ENCODE measurements at regions not wholly inside any gene's neighbourhood (a gene's known extent, or its start where the extent isn't known, plus 50 kb on each side); places are given as distances from the start of the nearest gene placed in this dataset.
A peak's percentile ranks its signal among the peaks of the same experiment; 100 is the strongest.

DNA sequence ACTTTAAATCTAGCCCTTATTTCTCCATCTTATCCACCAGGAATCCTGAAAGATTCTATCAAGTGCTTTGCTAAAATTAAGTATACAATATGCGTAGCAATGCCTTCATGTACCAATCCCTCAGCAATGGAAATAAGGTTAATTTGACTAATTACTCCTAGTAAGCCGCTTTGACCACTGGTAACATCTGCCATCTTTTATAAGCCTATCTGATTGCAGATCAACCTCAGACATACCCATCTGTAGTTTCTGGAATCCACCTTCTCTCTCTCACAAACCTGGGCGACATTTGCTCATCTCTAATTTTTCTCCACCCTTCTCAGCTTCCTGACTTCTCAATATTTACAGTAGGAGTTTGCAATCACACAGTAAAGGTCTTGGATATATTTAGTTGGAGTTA is 138.8 kb upstream of the CRHR1 start:
- ATAC-seq (replicated peaks) (no peak), DNase-seq (no peak)
- Mint-ChIP-seq H3K4me3 (no peak overlapping the region), H3K27me3 (peaks cover 0 to 10% of the 10 kb centered on the region in 2 donors), H3K36me3 (ENCODE audit: insufficient read depth) (peaks cover under 1% of the 10 kb centered on the region), H3K27ac (no peak overlapping the region), H3K9me3 (no peaks in the 10 kb centered on the region), H3K4me1 (ENCODE audit: low read depth in 2 of 2) (peaks cover 8 to 10% of the 10 kb centered on the region in 2 donors)

DNA sequence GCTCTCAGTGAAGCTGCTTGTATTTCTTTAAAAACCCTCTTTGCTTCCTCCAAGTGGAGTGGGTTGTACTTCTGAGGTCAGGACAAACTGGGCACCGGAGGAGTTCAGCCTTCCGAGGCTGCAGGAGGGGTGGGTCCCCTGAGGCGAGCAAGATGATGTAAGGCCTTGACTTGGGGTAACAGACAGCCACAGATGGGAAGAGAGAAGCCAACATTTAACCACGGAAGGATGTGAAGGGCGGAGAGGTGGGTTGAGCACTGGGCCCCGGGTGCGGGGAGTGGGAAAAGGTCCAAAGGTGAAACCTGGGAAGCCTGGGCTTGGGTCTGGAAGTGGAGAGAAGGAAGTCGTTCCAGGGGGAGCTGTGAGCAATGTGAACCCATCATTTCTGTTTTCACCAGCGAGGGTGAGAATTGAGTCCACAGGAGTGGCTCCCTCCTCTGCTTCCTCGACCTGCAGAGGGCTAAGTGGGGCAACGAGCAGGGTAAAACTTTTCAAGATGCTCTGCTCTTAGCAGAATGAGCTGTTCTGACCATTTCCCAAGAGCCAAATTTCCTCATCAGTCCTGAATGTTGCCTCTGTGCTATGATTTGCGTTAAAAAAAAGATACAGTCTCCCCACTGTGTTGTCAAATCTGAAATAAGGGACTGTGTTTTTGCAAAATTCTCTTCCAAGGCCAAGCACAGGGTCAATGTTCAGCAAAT is 137.7 kb upstream of the CRHR1 start:
- Mint-ChIP-seq H3K4me3 (peak overlapping the region in 1 of 2 donors; percentile 13), H3K4me1 (ENCODE audit: low read depth in 2 of 2) (peaks cover 6 to 7% of the 10 kb centered on the region in 2 donors), H3K9me3 (no peaks in the 10 kb centered on the region), H3K27me3 (peaks cover 0 to 10% of the 10 kb centered on the region in 2 donors), H3K27ac (peak overlapping the region; percentile 62 to 90), H3K36me3 (ENCODE audit: insufficient read depth) (no peaks in the 10 kb centered on the region)
- ATAC-seq (replicated peaks) (no peak), DNase-seq (no peak)

DNA sequence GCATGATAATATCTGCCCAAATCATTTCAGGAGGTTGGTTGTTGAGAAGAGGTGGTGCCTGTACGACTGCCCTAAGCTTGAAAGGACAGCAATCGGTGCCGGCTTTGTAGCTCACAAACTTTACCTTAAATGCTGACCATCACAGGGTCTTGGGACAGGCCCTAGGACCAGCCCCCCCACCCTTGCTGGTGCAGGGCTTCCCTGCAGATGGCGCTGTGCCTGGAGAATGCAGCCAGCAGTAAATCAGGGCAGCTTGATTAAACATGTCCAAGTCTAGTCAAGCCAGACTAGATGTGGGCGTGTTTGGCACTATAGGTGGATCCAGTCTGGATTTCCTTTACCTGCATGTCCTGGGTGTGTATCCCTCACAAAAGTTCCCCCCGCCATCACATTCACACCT is 135.5 kb upstream of the CRHR1 start:
- H3K27me3 Mint-ChIP-seq: peaks cover 0 to 10% of the 10 kb centered on the region in 2 donors
- ATAC-seq (replicated peaks): no peak
- no peak overlapping the region for H3K4me3 Mint-ChIP-seq
- H3K4me1 Mint-ChIP-seq (ENCODE audit: low read depth in 2 of 2): peaks cover 6 to 7% of the 10 kb centered on the region in 2 donors
- no peaks in the 10 kb centered on the region for H3K9me3 Mint-ChIP-seq
- DNase-seq: no peak
- no peaks in the 10 kb centered on the region for H3K36me3 Mint-ChIP-seq (ENCODE audit: insufficient read depth)
- H3K27ac Mint-ChIP-seq: no peak overlapping the region

DNA sequence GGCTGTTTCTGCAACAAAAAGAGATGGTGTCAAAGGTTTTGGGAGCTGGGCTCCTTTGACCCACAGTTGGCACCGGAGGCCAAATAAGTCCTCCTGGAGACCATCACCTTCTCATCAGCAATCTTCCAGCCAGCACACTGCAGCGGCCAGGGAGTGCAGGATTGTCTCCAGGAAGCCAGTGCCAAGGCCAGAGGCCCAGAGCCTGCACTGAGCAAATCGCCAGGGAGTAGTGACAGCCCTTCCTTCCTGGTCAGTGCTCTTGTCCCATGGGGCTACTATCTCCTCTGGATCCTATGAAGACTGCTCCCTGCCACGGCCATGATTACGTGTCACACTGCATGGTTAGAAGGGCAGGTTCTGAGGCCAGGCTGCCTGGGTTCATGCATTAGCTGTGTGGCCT is 134.3 kb upstream of the CRHR1 start:
- no peak overlapping the region for H3K27ac Mint-ChIP-seq

DNA sequence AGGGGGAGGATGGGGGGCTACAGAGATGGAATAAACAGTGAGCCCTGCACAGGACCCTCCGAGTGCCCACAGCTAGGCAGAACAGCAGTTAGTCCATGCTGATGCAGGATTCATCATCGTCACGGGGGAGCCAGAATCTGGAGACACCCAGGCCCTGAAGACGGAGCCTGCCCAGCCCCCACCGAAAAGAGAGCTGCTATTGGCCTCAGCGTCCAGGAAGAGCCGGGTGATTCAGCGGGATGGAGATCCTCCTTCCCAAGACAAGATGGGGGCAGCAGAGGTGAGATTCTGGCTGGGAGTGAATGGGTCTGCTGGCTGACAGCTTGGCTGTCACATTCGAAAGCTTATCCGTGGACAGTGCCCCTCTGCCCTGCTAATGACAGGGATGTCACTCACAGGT is 133.6 kb upstream of the CRHR1 start:
- Mint-ChIP-seq H3K27ac (no peak overlapping the region), H3K4me1 (ENCODE audit: low read depth in 2 of 2) (peaks cover 6 to 7% of the 10 kb centered on the region in 2 donors), H3K27me3 (peaks cover 4 to 22% of the 10 kb centered on the region in 2 donors), H3K4me3 (no peak overlapping the region), H3K36me3 (ENCODE audit: insufficient read depth) (no peaks in the 10 kb centered on the region), H3K9me3 (no peaks in the 10 kb centered on the region)
- no peak for ATAC-seq (replicated peaks)
- no peak for DNase-seq

More for the DNA sequence above, 134.3 kb upstream of the CRHR1 start:
- DNase-seq: no peak
- Mint-ChIP-seq H3K27me3 (peaks cover under 1 to 16% of the 10 kb centered on the region in 2 donors), H3K4me1 (ENCODE audit: low read depth in 2 of 2) (peaks cover 6 to 7% of the 10 kb centered on the region in 2 donors), H3K4me3 (no peak overlapping the region), H3K9me3 (no peaks in the 10 kb centered on the region), H3K36me3 (ENCODE audit: insufficient read depth) (no peaks in the 10 kb centered on the region)
- ATAC-seq (replicated peaks): no peak

DNA sequence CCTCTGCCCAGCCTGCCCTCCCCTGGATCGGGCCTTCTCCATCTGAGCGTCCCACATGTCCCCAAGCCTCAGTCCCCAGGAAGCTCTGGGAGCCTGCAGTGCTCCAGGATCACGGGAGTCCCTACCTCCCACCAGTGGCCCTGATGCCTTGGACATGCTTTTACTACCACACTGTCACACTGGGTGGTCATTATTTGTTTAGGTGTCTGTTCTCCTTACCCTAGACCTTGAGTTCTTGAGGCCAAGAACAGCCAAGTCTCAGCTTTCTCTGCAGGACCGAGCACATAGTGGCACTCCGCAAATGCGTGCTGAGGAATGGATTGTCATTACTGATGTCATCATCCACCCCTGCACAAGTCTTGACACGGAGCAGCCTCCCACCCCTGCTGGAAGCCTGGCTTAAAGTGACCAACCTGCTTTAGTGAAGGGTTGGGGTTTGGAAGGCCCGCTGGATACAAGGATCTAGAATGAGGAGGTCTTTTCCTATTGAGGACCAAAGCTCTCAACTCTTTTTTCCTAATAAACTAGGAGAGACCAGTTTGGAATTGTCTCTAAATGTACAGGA is 132.9 kb upstream of the CRHR1 start:
- Mint-ChIP-seq H3K9me3 (no peaks in the 10 kb centered on the region), H3K36me3 (ENCODE audit: insufficient read depth) (no peaks in the 10 kb centered on the region), H3K4me3 (no peak overlapping the region), H3K27me3 (peaks cover 4 to 28% of the 10 kb centered on the region in 2 donors), H3K4me1 (ENCODE audit: low read depth in 2 of 2) (peaks cover 3 to 4% of the 10 kb centered on the region in 2 donors), H3K27ac (no peak overlapping the region)
- DNase-seq: no peak
- no peak for ATAC-seq (replicated peaks)

DNA sequence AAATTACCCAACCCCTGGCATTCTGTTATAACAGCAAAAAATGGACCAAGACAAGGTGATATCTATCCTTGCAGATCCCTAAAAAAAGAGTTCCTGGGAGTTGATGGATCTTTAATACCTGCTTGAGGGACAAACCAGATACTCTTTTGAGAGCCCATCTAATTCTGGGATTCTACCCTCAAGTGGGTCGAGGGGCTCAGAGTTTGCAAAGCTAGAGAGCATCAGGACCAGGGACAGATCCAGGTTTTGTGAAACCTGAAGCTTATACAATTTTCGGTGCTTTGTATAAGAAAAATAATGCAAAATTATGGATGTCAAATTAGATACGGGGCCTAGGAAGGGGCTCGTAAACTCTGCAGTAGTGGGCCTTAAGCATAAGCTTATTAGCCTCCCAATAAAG is 130.5 kb upstream of the CRHR1 start:
- no peaks in the 10 kb centered on the region for H3K4me1 Mint-ChIP-seq (ENCODE audit: low read depth in 2 of 2)
- no peak for DNase-seq
- no peak for ATAC-seq (replicated peaks)
- H3K9me3 Mint-ChIP-seq: no peaks in the 10 kb centered on the region
- no peak overlapping the region for H3K27ac Mint-ChIP-seq
- no peak overlapping the region for H3K4me3 Mint-ChIP-seq
- peaks cover 6 to 46% of the 10 kb centered on the region in 2 donors for H3K27me3 Mint-ChIP-seq
- H3K36me3 Mint-ChIP-seq (ENCODE audit: insufficient read depth): no peaks in the 10 kb centered on the region

DNA sequence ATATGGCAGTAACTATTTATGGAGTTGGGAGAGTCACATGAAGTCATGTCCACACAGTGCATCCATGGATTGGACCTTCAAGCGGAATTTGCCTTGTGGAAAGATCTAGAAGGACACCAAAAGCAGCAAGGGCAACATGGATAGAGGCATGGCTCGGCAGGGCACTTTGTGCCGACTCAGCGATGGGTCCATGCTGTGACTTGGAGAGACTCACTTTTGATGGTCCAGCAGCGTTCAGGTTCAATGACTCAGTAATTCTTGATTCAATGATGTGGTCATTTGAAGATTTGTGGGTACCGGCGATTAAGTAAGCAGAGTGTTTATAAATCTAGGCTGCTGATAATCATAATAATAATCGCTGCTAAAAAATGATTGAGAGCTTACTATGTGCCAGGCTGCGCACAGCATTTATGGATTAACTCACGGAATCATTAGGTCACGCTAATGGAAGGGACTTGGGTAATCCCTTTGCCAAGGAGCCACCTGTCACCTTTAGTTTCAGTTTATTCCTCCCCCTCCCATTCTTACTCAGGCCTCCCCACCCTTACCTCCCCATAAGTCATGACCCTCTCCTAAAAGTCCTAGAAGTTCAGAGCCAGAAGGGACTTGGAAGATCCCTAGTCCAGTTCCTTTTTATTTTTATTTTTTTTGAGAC is 127.5 kb upstream of the CRHR1 start:
- H3K9me3 Mint-ChIP-seq: no peaks in the 10 kb centered on the region
- H3K36me3 Mint-ChIP-seq (ENCODE audit: insufficient read depth): no peaks in the 10 kb centered on the region
- peaks cover 0 to 2% of the 10 kb centered on the region in 2 donors for H3K4me1 Mint-ChIP-seq (ENCODE audit: low read depth in 2 of 2)
- no peak overlapping the region for H3K27ac Mint-ChIP-seq
- DNase-seq (no peak), ATAC-seq (replicated peaks) (no peak)
- H3K27me3 Mint-ChIP-seq: peaks cover 25 to 66% of the 10 kb centered on the region in 2 donors
- H3K4me3 Mint-ChIP-seq: no peak overlapping the region

DNA sequence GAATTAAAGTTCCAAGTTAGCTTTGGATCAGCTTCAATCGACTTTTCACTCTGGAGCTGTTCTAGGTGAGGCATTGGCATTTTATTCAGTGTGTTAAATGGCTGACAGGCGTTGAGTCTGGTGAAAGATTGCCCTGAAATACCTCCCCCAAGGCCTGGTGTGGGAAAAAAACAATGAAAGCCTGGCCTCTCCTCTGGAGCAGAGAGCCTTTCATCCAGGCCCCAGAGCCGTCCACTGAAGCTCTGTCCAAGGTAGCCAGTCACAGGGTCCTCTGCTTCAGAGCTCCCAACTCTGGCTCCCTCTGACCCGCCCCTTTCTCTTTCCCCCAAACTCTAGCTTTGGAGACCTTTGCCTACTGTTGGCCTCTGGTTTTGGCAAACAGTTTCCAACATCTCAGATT is 123.6 kb upstream of the CRHR1 start:
- Mint-ChIP-seq H3K9me3 (no peaks in the 10 kb centered on the region), H3K27me3 (peaks cover 40 to 72% of the 10 kb centered on the region in 2 donors), H3K4me1 (ENCODE audit: low read depth in 2 of 2) (peaks cover 8 to 9% of the 10 kb centered on the region in 2 donors), H3K4me3 (no peak overlapping the region), H3K36me3 (ENCODE audit: insufficient read depth) (no peaks in the 10 kb centered on the region), H3K27ac (no peak overlapping the region)
- ATAC-seq (replicated peaks) (no peak), DNase-seq (no peak)

DNA sequence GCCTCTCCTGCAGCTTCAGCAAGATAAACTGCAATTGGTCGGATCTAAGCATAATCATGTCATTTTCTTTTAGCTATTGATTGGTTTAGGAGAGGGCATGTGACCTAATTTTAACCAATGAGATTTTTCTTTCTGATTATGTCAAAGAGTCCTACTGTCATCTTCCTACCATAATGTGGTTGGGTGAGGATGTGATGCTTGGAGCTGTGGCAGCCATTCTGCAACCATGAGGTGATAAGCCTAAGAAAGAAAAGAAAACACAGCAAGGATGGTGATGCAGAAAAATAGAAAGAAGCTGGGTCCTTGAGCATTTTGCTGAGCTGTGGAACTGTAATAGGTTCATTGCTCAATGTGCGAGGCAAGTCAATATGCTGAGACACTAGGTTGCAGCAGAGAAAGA is 121.7 kb upstream of the CRHR1 start:
- Mint-ChIP-seq H3K27me3 (peaks cover 40 to 76% of the 10 kb centered on the region in 2 donors), H3K9me3 (no peaks in the 10 kb centered on the region), H3K4me1 (ENCODE audit: low read depth in 2 of 2) (peaks cover 8 to 9% of the 10 kb centered on the region in 2 donors), H3K4me3 (no peak overlapping the region), H3K27ac (no peak overlapping the region), H3K36me3 (ENCODE audit: insufficient read depth) (no peaks in the 10 kb centered on the region)
- no peak for DNase-seq
- no peak for ATAC-seq (replicated peaks)

DNA sequence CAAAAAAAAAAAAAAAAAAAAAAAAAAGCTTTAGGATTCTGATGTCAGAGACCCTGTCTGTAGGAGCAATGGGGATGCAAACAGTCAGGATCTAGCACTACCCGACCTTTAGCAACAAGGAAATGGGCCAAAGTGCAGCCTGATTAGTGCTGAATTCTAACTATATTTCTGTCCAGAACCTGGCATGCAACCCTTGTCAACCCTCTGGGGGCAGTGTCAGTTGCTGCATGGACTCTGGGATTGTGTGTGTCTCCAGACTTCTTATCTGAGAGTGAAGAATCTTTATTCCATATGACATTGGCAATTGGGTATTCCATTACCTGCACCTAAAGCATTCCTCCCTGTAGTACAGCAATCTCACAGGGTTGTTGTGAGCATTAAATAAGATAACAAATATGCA is 120.3 kb upstream of the CRHR1 start:
- no peak overlapping the region for H3K4me3 Mint-ChIP-seq
- DNase-seq: no peak
- peaks cover 45 to 77% of the 10 kb centered on the region in 2 donors for H3K27me3 Mint-ChIP-seq
- no peak for ATAC-seq (replicated peaks)
- H3K9me3 Mint-ChIP-seq: no peaks in the 10 kb centered on the region
- H3K27ac Mint-ChIP-seq: no peak overlapping the region
- no peaks in the 10 kb centered on the region for H3K36me3 Mint-ChIP-seq (ENCODE audit: insufficient read depth)
- H3K4me1 Mint-ChIP-seq (ENCODE audit: low read depth in 2 of 2): peaks cover 8 to 9% of the 10 kb centered on the region in 2 donors

DNA sequence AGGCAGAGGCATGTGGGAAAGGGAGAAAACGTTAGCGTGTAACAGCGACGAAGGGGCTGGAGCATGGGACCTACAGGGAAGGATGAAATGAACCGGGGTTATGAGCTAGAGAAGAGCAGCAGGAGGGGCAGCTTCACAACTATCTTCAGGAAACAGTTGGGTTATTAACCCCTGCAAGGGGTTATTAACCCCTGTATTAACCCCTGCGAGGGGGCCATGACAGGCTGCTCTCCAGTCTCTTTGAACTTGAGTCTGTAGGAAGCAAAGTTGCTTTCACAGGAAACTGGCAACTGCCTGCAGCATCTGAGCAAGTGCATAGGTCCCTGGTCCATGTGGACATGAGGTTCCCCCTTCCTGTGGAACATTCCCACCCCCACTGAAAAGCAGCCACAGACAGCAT is 119.2 kb upstream of the CRHR1 start:
- H3K4me3 Mint-ChIP-seq: no peak overlapping the region
- no peaks in the 10 kb centered on the region for H3K36me3 Mint-ChIP-seq (ENCODE audit: insufficient read depth)
- no peak overlapping the region for H3K27ac Mint-ChIP-seq
- no peak for DNase-seq
- H3K27me3 Mint-ChIP-seq: peaks cover 40 to 74% of the 10 kb centered on the region in 2 donors
- ATAC-seq (replicated peaks): no peak
- no peaks in the 10 kb centered on the region for H3K9me3 Mint-ChIP-seq
- H3K4me1 Mint-ChIP-seq (ENCODE audit: low read depth in 2 of 2): peaks cover 8 to 9% of the 10 kb centered on the region in 2 donors

DNA sequence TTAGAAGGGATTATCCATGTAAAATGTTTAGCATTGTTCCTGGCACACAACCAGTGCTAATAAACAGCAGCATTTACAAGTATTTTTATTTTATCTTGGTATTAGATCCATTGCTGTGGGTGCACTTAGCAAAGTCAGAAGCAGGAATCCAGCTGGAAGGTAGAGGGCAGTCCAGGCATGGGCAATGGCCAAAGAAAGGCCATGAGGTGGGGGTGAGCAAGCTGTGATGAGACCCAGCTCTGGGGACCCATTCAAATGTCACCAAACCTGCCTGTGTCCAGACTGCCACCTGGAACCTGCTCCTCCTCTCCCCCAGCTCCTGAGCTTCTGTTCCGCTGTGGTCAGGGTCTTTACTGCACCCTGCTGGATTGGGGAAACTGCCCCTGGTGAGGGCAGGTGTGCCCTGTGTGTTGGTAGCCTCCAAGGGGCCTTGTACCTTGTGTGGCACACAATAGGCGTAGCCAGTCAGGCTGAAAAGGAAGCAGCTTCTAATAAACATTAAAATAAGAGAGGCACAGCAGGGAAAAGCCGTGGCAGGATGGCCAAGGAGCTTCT is 118.0 kb upstream of the CRHR1 start:
- no peak for DNase-seq
- no peaks in the 10 kb centered on the region for H3K9me3 Mint-ChIP-seq
- peaks cover 7 to 9% of the 10 kb centered on the region in 2 donors for H3K4me1 Mint-ChIP-seq (ENCODE audit: low read depth in 2 of 2)
- H3K27ac Mint-ChIP-seq: no peak overlapping the region
- no peak for ATAC-seq (replicated peaks)
- no peaks in the 10 kb centered on the region for H3K36me3 Mint-ChIP-seq (ENCODE audit: insufficient read depth)
- H3K4me3 Mint-ChIP-seq: no peak overlapping the region
- H3K27me3 Mint-ChIP-seq: peaks cover 32 to 62% of the 10 kb centered on the region in 2 donors

All from effector memory CD8-positive, alpha-beta T cell (primary cell).